ENCODE measurements at regions not wholly inside any gene's neighbourhood (a gene's known extent, or its start where the extent isn't known, plus 50 kb on each side); places are given as distances from the start of the nearest gene placed in this dataset.

DNA sequence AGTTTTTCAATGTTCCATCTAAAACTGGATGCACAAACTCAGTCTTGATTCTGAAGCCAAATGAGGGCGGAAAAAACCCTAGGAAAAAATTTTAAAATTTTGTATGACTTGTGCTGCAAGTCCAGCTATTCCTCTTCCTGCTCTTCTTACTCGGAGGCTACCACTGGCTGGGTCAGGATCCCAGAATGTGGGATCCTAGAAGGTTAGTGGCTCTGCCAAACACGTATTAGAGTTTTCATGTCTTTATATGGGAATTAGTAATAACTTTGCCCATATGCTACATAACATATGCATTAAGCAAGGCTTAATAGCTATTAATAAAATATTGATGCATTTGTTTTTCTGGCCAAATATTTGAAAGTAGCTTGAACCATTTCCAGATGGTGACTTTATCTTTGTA is 458.3 kb downstream of the AGTPBP1 start:
- no peaks in the 10 kb centered on the region for H3K4me1 Mint-ChIP-seq (ENCODE audit: low read depth)
- peaks cover 2% of the 10 kb centered on the region for H3K9me3 Mint-ChIP-seq
- H3K27me3 Mint-ChIP-seq (ENCODE audit: low read depth) = peaks cover 3% of the 10 kb centered on the region
- H3K36me3 Mint-ChIP-seq (ENCODE audit: low read depth) = no peaks in the 10 kb centered on the region
- no peak overlapping the region for H3K4me3 Mint-ChIP-seq
- H3K27ac Mint-ChIP-seq = no peak overlapping the region

- Mint-ChIP-seq H3K36me3 (ENCODE audit: low read depth) (no peaks in the 10 kb centered on the region), H3K9me3 (no peaks in the 10 kb centered on the region), H3K4me1 (ENCODE audit: low read depth) (no peaks in the 10 kb centered on the region), H3K4me3 (no peak overlapping the region), H3K27ac (no peak overlapping the region), H3K27me3 (ENCODE audit: low read depth) (no peaks in the 10 kb centered on the region)
These were observed 463.0 kb downstream of the AGTPBP1 start for GRCh38 chr9:85278769-85279168.

GRCh38 chr9:85276741-85277140 is 465.0 kb downstream of the AGTPBP1 start:
- no peaks in the 10 kb centered on the region for H3K4me1 Mint-ChIP-seq (ENCODE audit: low read depth)
- H3K36me3 Mint-ChIP-seq (ENCODE audit: low read depth) = no peaks in the 10 kb centered on the region
- no peak overlapping the region for H3K4me3 Mint-ChIP-seq
- no peak overlapping the region for H3K27ac Mint-ChIP-seq
- no peaks in the 10 kb centered on the region for H3K27me3 Mint-ChIP-seq (ENCODE audit: low read depth)
- H3K9me3 Mint-ChIP-seq = no peaks in the 10 kb centered on the region

DNA sequence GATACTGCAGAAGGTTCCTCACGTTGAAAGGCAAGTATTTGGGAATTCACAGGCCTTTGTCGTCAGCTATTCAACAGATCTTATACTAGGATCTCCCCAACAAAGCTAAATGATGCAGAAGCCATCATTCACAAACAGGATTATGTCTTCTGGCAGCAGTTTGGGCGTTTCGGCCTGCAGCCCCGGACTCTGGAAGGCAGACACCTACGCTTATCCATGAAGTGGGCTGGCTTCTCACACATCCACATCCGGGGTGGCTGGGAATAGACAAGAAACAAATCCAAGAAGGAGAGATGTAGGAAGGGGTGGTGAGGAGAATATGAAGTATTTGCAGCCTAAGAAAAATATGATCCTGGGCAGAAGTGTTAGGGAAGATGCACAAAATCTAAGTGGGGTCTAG is 471.9 kb downstream of the AGTPBP1 start:
- Mint-ChIP-seq H3K27me3 (ENCODE audit: low read depth) (no peaks in the 10 kb centered on the region), H3K27ac (no peak overlapping the region), H3K9me3 (no peaks in the 10 kb centered on the region), H3K4me3 (no peak overlapping the region), H3K36me3 (ENCODE audit: low read depth) (no peaks in the 10 kb centered on the region), H3K4me1 (ENCODE audit: low read depth) (no peaks in the 10 kb centered on the region)

- Mint-ChIP-seq H3K36me3 (ENCODE audit: low read depth) (no peaks in the 10 kb centered on the region), H3K27ac (no peak overlapping the region), H3K4me3 (no peak overlapping the region), H3K9me3 (no peaks in the 10 kb centered on the region), H3K27me3 (ENCODE audit: low read depth) (no peaks in the 10 kb centered on the region), H3K4me1 (ENCODE audit: low read depth) (no peaks in the 10 kb centered on the region)
These were observed 473.6 kb downstream of the AGTPBP1 start for GRCh38 chr9:85268131-85268530.

DNA sequence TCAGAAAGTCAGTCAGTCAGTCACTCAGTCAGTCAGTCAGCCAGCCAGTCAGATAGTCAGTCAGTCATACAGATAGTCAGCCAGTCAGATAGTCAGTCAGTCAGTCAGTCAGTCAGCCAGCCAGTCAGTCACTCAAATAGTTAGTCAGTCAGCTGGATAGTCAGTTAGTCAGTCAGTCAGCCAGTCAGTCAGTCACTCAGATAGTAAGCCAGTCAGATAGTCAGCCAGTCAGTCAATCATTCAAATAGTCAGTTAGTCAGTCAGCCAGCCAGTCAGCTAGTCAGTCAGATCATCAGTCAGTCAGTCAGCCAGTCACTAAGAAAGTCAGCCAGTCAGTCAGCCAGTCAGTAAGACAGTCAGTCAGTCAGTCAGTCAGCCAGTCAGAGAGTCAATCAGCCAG is 477.1 kb downstream of the AGTPBP1 start:
- H3K27ac Mint-ChIP-seq = no peak overlapping the region
- no peaks in the 10 kb centered on the region for H3K4me1 Mint-ChIP-seq (ENCODE audit: low read depth)

GRCh38 chr9:85263288-85263687 is 478.5 kb downstream of the AGTPBP1 start:
- Mint-ChIP-seq H3K27ac (no peak overlapping the region), H3K36me3 (ENCODE audit: low read depth) (no peaks in the 10 kb centered on the region), H3K4me1 (ENCODE audit: low read depth) (no peaks in the 10 kb centered on the region), H3K4me3 (no peak overlapping the region), H3K27me3 (ENCODE audit: low read depth) (no peaks in the 10 kb centered on the region), H3K9me3 (no peaks in the 10 kb centered on the region)

More for the DNA sequence above, 477.1 kb downstream of the AGTPBP1 start:
- Mint-ChIP-seq H3K4me3 (no peak overlapping the region), H3K9me3 (no peaks in the 10 kb centered on the region), H3K27me3 (ENCODE audit: low read depth) (no peaks in the 10 kb centered on the region), H3K36me3 (ENCODE audit: low read depth) (no peaks in the 10 kb centered on the region)

GRCh38 chr9:85262333-85262732 is 479.4 kb downstream of the AGTPBP1 start:
- H3K9me3 Mint-ChIP-seq = no peaks in the 10 kb centered on the region

DNA sequence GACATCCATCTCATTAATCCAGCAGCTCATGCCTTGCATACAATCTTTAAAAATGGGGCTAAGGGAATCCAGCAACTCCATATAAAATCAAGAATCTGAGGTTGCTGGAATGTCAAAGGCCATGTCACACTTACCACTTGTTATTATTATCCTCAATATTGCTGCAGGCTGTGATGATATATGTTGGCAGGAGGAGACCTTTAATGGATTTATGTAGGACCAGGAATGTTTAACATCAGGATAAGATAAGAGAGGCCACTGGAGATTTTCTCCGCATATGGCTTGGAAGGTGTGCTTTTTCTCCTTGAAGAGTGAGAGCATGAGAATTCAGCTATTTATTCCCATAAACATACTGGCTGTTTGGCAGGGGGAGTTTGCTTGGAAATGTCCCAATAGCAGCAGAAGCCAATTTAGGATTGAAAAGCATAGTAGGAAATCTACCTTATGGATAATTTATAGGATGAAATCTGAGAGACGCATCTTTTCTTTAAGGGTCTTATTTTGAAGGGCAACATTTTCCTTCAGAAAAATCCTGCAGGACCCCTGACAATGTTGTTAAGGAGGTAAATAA is 481.4 kb downstream of the AGTPBP1 start:
- no peaks in the 10 kb centered on the region for H3K4me1 Mint-ChIP-seq (ENCODE audit: low read depth)
- H3K4me3 Mint-ChIP-seq = no peak overlapping the region
- H3K9me3 Mint-ChIP-seq = peaks cover under 1% of the 10 kb centered on the region
- H3K27me3 Mint-ChIP-seq (ENCODE audit: low read depth) = no peaks in the 10 kb centered on the region
- H3K36me3 Mint-ChIP-seq (ENCODE audit: low read depth) = no peaks in the 10 kb centered on the region
- no peak overlapping the region for H3K27ac Mint-ChIP-seq

More at GRCh38 chr9:85262333-85262732, 479.4 kb downstream of the AGTPBP1 start:
- no peak overlapping the region for H3K4me3 Mint-ChIP-seq
- H3K36me3 Mint-ChIP-seq (ENCODE audit: low read depth) = no peaks in the 10 kb centered on the region
- H3K4me1 Mint-ChIP-seq (ENCODE audit: low read depth) = no peaks in the 10 kb centered on the region
- H3K27me3 Mint-ChIP-seq (ENCODE audit: low read depth) = no peaks in the 10 kb centered on the region
- H3K27ac Mint-ChIP-seq = no peak overlapping the region

GRCh38 chr9:85258823-85259370 is 482.9 kb downstream of the AGTPBP1 start:
- Mint-ChIP-seq H3K36me3 (ENCODE audit: low read depth) (no peaks in the 10 kb centered on the region), H3K9me3 (peaks cover 6% of the 10 kb centered on the region), H3K4me1 (ENCODE audit: low read depth) (no peaks in the 10 kb centered on the region), H3K4me3 (no peak overlapping the region), H3K27ac (no peak overlapping the region), H3K27me3 (ENCODE audit: low read depth) (no peaks in the 10 kb centered on the region)

GRCh38 chr9:85258236-85258635 is 483.5 kb downstream of the AGTPBP1 start:
- H3K36me3 Mint-ChIP-seq (ENCODE audit: low read depth) = no peaks in the 10 kb centered on the region
- peaks cover 6% of the 10 kb centered on the region for H3K9me3 Mint-ChIP-seq
- no peak overlapping the region for H3K27ac Mint-ChIP-seq
- no peaks in the 10 kb centered on the region for H3K27me3 Mint-ChIP-seq (ENCODE audit: low read depth)
- H3K4me1 Mint-ChIP-seq (ENCODE audit: low read depth) = no peaks in the 10 kb centered on the region
- H3K4me3 Mint-ChIP-seq = no peak overlapping the region

DNA sequence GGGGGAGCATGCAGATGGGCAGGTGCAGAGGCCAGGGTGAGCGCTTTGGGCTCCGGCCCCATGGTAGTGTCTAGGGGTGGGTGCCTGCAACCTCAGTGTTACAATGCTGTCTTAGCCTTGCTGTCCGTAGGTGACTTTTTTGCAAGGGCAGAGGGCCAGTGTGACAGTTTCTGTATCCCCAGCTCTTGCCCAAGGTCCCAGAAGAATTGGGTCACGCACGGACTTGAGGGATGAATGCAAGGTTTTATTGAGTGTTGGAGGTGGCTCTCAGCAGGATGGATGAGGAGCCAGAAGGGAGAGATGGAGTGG is 492.5 kb downstream of the AGTPBP1 start:
- no peaks in the 10 kb centered on the region for H3K9me3 Mint-ChIP-seq
- H3K4me3 Mint-ChIP-seq = no peak overlapping the region
- no peaks in the 10 kb centered on the region for H3K27me3 Mint-ChIP-seq (ENCODE audit: low read depth)
- H3K36me3 Mint-ChIP-seq (ENCODE audit: low read depth) = no peaks in the 10 kb centered on the region
- H3K27ac Mint-ChIP-seq = no peak overlapping the region
- H3K4me1 Mint-ChIP-seq (ENCODE audit: low read depth) = no peaks in the 10 kb centered on the region

GRCh38 chr9:85248514-85249312 is 493.0 kb downstream of the AGTPBP1 start:
- Mint-ChIP-seq H3K4me3 (no peak overlapping the region), H3K27me3 (ENCODE audit: low read depth) (no peaks in the 10 kb centered on the region), H3K27ac (no peak overlapping the region), H3K36me3 (ENCODE audit: low read depth) (no peaks in the 10 kb centered on the region), H3K4me1 (ENCODE audit: low read depth) (no peaks in the 10 kb centered on the region), H3K9me3 (no peaks in the 10 kb centered on the region)

DNA sequence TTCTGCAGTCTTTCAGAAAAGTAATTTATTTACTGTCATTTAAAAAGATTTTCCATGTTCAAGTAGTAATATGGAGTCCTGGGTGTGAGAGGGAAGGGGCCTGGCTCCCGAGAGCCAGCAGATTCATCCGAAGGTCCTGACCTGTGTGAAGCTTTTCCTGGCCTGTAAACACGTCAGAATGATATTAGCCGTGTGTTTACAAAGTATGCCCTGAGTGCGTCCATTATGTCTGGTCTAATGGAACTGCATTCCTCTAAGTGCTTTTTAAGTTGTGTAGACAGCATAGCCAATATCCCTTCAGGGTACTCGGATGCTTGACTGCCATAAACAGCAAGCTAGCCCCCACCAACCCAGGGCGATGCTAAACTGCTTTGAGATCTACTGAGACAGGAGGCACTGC is 495.2 kb downstream of the AGTPBP1 start:
- H3K36me3 Mint-ChIP-seq (ENCODE audit: low read depth) = no peaks in the 10 kb centered on the region
- no peaks in the 10 kb centered on the region for H3K9me3 Mint-ChIP-seq
- no peaks in the 10 kb centered on the region for H3K4me1 Mint-ChIP-seq (ENCODE audit: low read depth)
- H3K4me3 Mint-ChIP-seq = no peak overlapping the region
- no peak overlapping the region for H3K27ac Mint-ChIP-seq
- H3K27me3 Mint-ChIP-seq (ENCODE audit: low read depth) = no peaks in the 10 kb centered on the region

DNA sequence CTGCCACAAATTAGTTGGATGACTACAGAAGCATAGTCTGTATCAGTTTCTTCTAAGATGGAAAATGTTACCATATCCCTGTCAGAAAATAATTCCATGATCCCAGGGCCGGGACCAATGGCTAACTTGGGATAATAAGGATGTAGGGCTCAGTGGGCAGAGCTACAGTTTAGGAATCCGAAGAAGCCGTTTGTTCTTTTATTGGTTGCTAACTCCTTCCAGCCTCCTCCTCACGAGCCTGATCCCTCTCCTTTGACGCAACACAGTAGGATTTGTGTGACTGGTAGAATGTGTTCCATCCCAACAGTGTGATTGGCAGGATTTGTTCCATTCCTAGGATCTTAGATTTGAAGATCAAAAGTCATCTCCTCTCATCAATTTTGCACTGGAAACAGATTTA is 496.9 kb downstream of the AGTPBP1 start:
- H3K27ac Mint-ChIP-seq = no peak overlapping the region
- H3K9me3 Mint-ChIP-seq = no peaks in the 10 kb centered on the region
- no peaks in the 10 kb centered on the region for H3K36me3 Mint-ChIP-seq (ENCODE audit: low read depth)
- H3K4me1 Mint-ChIP-seq (ENCODE audit: low read depth) = no peaks in the 10 kb centered on the region
- H3K27me3 Mint-ChIP-seq (ENCODE audit: low read depth) = no peaks in the 10 kb centered on the region
- no peak overlapping the region for H3K4me3 Mint-ChIP-seq

Measured in T-helper 1 cell treated with Interleukin-12 subunit alpha and Interleukin-12 subunit beta and Interleukin-4 antibody, amounts not matched to agents 30 μg/mL and 1 μg/mL, for 36 hours (primary cell).